CD14-positive monocyte (primary cell): ENCODE measurements at regions not wholly inside any gene's neighbourhood (a gene's known extent, or its start where the extent isn't known, plus 50 kb on each side); places are given as distances from the start of the nearest gene placed in this dataset.
"Not testable (repeated sequence)": the region's sequence is repeated elsewhere in the genome, so short reads cannot be mapped to it uniquely, and the experiment has no call there.

Source experiments
- DNase-seq, 3 donors: peaks; one replicate each; pipeline ENCODE4 v3.0.0-alpha.2; 2011 to 2022
- H2AFZ ChIP-seq: 2 replicates; pipeline ENCODE4 v1.6.0; 2012; ENCODE audit warnings: mild to moderate bottlenecking, low read depth, low read length, inconsistent platforms; ENCODE audit not compliant: insufficient read depth, poor library complexity, severe bottlenecking
- H3K27ac ChIP-seq, 2 donors: 1 replicate in 1 of 2; 2 replicates in 1 of 2; pipeline ENCODE4 v1.5.1; 2012 to 2013; ENCODE audit warnings: low read length in 2 of 2, control low read depth in 1 of 2, inconsistent platforms in 1 of 2, low read depth in 1 of 2, mild to moderate bottlenecking in 1 of 2
- H3K27me3 ChIP-seq, 2 donors: one replicate each; pipeline versions ENCODE4 v1.6.0 to v1.6.1; 2011 to 2013; ENCODE audit warnings: low read length in 2 of 2; ENCODE audit not compliant: control insufficient read depth in 2 of 2, insufficient read depth in 2 of 2
- H3K36me3 ChIP-seq, 2 donors: replicated peaks in 1 of 2; 1 replicate in 1 of 2; 2 replicates in 1 of 2; pipeline versions ENCODE4 v1.5.1 to v1.6.1; 2012 to 2013; ENCODE audit warnings: low read length in 2 of 2, control low read depth in 1 of 2, inconsistent platforms in 1 of 2, mild to moderate bottlenecking in 1 of 2; ENCODE audit not compliant: insufficient read depth in 2 of 2, control insufficient read depth in 1 of 2
- H3K4me1 ChIP-seq, 2 donors: 1 replicate in 1 of 2; 2 replicates in 1 of 2; pipeline versions ENCODE4 v1.5.1 to v1.6.1; 2012 to 2013; ENCODE audit warnings: low read length in 2 of 2, control low read depth in 1 of 2, inconsistent platforms in 1 of 2, mild to moderate bottlenecking in 1 of 2, moderate library complexity in 1 of 2; ENCODE audit not compliant: insufficient read depth in 2 of 2, control insufficient read depth in 1 of 2
- H3K4me2 ChIP-seq: replicated peaks from 2 replicates; pipeline ENCODE3; 2012; ENCODE audit warnings: low read length, moderate library complexity, mild to moderate bottlenecking; ENCODE audit not compliant: poor library complexity, severe bottlenecking; ENCODE audit errors: extremely low read depth
- H3K4me3 ChIP-seq, 3 experiments: fragments of 200-600 bp in 1 of 3; sonication (generic) in 1 of 3; replicated peaks in 1 of 3; 1 replicate in 2 of 3; 2 replicates in 1 of 3; pipeline ENCODE4 v1.5.1; 2011 to 2013; ENCODE audit warnings: low read length in 3 of 3, mild to moderate bottlenecking in 3 of 3, control low read depth in 2 of 3, low read depth in 2 of 3, inconsistent platforms in 1 of 3, moderate library complexity in 1 of 3
- H3K79me2 ChIP-seq: 2 replicates; pipeline ENCODE4 v1.6.0; 2012; ENCODE audit warnings: mild to moderate bottlenecking, control low read depth, inconsistent platforms, low read length, moderate library complexity; ENCODE audit not compliant: insufficient read depth
- H3K9ac ChIP-seq: 2 replicates; pipeline ENCODE4 v1.6.0; 2017; ENCODE audit warnings: low read length, mild to moderate bottlenecking; ENCODE audit not compliant: insufficient read depth, poor library complexity, severe bottlenecking
- H3K9me3 ChIP-seq, 2 donors: replicated peaks in 1 of 2; 1 replicate in 1 of 2; 2 replicates in 1 of 2; pipeline versions ENCODE4 v1.5.1 to v1.6.1; 2012 to 2013; ENCODE audit warnings: low read length in 2 of 2, control low read depth in 1 of 2; ENCODE audit not compliant: control insufficient read depth in 1 of 2, insufficient read depth in 1 of 2
- H4K20me1 ChIP-seq: 2 replicates; pipeline ENCODE4 v1.6.0; 2012; ENCODE audit warnings: mild to moderate bottlenecking, low read length, control low read depth, moderate library complexity; ENCODE audit not compliant: insufficient read depth
- H3K27ac Mint-ChIP-seq, 7 donors: one replicate each; pipeline ENCODE4 v1.8.0; 2020; ENCODE audit warnings: mild to moderate bottlenecking in 7 of 7, mixed read lengths in 7 of 7, moderate library complexity in 6 of 7, inconsistent platforms in 2 of 7
- H3K27me3 Mint-ChIP-seq, 3 donors: one replicate each; pipeline ENCODE4 v1.8.0; 2021 to 2022; ENCODE audit warnings: low read depth in 3 of 3, mild to moderate bottlenecking in 3 of 3, mixed read lengths in 3 of 3, moderate library complexity in 3 of 3, inconsistent platforms in 1 of 3
- H3K36me3 Mint-ChIP-seq, 2 donors: one replicate each; pipeline ENCODE4 v1.8.0; 2020; ENCODE audit warnings: mixed read lengths in 2 of 2, inconsistent platforms in 1 of 2, mild to moderate bottlenecking in 1 of 2
- H3K4me1 Mint-ChIP-seq: one replicate; pipeline ENCODE4 v1.8.0; 2020; ENCODE audit warnings: mild to moderate bottlenecking, mixed read lengths
- H3K4me3 Mint-ChIP-seq, 2 donors: one replicate each; pipeline ENCODE4 v1.8.0; 2020; ENCODE audit warnings: mild to moderate bottlenecking in 2 of 2, mixed read lengths in 2 of 2, moderate library complexity in 1 of 2
- H3K9me3 Mint-ChIP-seq, 7 donors: one replicate each; pipeline ENCODE4 v1.8.0; 2020 to 2022; ENCODE audit warnings: mixed read lengths in 7 of 7, mild to moderate bottlenecking in 6 of 7, moderate library complexity in 6 of 7, inconsistent platforms in 2 of 7
- WGBS: methylation state at CpG from one replicate; pipeline ENCODE4 v1.1.5; 2013; ENCODE audit warnings: missing lambda C conversion rate; ENCODE audit not compliant: insufficient coverage; 5-methylcytosine and 5-hydroxymethylcytosine counted together
- intact Hi-C, 2 donors: fragments of 100-400 bp; cut with micrococcal nuclease; formaldehyde crosslinking; loops; one replicate each; pipeline versions ENCODE4 v1.15.0 to v1.15.1; 2023
- TF ChIP-seq, protein P1 (sequence below): fragments of 200-600 bp; IDR thresholded peaks from one replicate; pipeline ENCODE4 v1.8.0; 2022; ENCODE audit warnings: antibody characterized with exemption, mild to moderate bottlenecking

DNA sequence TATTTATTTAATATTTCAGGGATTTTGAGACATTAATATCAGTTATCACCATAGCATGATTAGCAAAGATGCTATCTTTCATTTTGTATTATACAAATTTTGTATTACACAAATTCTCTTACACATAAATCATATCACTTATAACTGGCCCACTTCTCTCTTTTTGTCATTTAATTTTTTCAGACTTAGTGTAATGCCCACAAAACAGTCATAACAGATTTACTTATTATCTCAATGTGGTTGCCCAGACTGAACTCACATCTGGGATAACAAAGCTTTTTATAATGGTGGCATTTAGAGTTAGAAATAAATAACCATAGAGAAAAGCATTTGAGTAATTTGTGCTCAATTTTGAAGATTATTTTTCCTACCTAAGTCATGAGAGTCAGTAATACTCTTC lies 148.3 kb downstream of the TFAP2B start:
- H3K27ac ChIP-seq, result no peak overlapping the region
- peaks cover 15 to 19% of the 10 kb centered on the region in 2 donors for H3K4me1 ChIP-seq
- H4K20me1 ChIP-seq, result no peaks in the 10 kb centered on the region
- peaks cover 2% of the 10 kb centered on the region for H3K4me1 Mint-ChIP-seq
- H3K27me3 ChIP-seq, result no peaks in the 10 kb centered on the region
- no peak overlapping the region for H3K27ac Mint-ChIP-seq
- no peaks in the 10 kb centered on the region for H3K36me3 ChIP-seq
- H3K9me3 ChIP-seq, result no peaks in the 10 kb centered on the region
- H2AFZ ChIP-seq, result no peak overlapping the region
- no peak overlapping the region for H3K9ac ChIP-seq
- no peaks in the 10 kb centered on the region for H3K36me3 Mint-ChIP-seq
- TF ChIP-seq, protein P1, sequence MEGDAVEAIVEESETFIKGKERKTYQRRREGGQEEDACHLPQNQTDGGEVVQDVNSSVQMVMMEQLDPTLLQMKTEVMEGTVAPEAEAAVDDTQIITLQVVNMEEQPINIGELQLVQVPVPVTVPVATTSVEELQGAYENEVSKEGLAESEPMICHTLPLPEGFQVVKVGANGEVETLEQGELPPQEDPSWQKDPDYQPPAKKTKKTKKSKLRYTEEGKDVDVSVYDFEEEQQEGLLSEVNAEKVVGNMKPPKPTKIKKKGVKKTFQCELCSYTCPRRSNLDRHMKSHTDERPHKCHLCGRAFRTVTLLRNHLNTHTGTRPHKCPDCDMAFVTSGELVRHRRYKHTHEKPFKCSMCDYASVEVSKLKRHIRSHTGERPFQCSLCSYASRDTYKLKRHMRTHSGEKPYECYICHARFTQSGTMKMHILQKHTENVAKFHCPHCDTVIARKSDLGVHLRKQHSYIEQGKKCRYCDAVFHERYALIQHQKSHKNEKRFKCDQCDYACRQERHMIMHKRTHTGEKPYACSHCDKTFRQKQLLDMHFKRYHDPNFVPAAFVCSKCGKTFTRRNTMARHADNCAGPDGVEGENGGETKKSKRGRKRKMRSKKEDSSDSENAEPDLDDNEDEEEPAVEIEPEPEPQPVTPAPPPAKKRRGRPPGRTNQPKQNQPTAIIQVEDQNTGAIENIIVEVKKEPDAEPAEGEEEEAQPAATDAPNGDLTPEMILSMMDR, result no peak
- H3K9me3 Mint-ChIP-seq, result peaks cover 0 to 1% (median 0%) of the 10 kb centered on the region in 7 donors
- no peak overlapping the region for H3K4me3 Mint-ChIP-seq
- no peaks in the 10 kb centered on the region for H3K79me2 ChIP-seq
- H3K4me2 ChIP-seq, result no peak overlapping the region
- H3K27me3 Mint-ChIP-seq, result peaks cover 0 to 3% (median 2%) of the 10 kb centered on the region in 3 donors
- intact Hi-C loops, result no loop called here
- no peak for DNase-seq
- H3K4me3 ChIP-seq, result no peak overlapping the region

DNA sequence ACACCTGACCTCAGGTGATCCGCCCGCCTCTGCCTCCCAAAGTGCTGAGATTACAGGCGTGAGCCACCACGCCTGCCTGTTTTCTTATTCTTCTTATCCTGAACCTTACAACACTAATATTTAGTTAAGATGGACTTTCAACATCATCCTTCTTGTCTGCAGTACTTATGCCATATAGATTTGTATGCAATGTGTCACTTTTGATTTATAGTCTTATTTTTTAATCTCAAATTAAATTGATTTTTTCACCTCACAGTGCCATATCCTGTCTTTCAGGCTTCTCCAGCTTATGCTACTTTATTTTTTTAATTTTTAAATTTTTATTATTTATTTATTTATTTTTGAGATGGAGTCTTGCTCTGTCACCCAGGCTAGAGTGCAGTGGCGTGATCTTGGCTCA lies 149.6 kb downstream of the TFAP2B start:
- H3K36me3 Mint-ChIP-seq, DNase-seq, H3K79me2 ChIP-seq, H3K9me3 ChIP-seq, H3K4me1 ChIP-seq, H3K27me3 Mint-ChIP-seq, H2AFZ ChIP-seq, H3K27me3 ChIP-seq, H4K20me1 ChIP-seq, H3K4me1 Mint-ChIP-seq, H3K27ac Mint-ChIP-seq, H3K36me3 ChIP-seq, intact Hi-C loops, H3K4me3 ChIP-seq, H3K9ac ChIP-seq, H3K27ac ChIP-seq, H3K4me2 ChIP-seq, H3K4me3 Mint-ChIP-seq, H3K9me3 Mint-ChIP-seq: not testable (repeated sequence)
- 100% methylated on average over 1 of the region's 5 CpGs for WGBS
